Tongue (tissue), 1 donor: ENCODE measurements at regions not wholly inside any gene's neighbourhood (a gene's known extent, or its start where the extent isn't known, plus 50 kb on each side); places are given as distances from the start of the nearest gene placed in this dataset.
A peak's percentile ranks its signal among the peaks of the same experiment; 100 is the strongest.

ENCODE experiments used
- DNase-seq: peaks from one replicate; pipeline ENCODE4 v3.0.0-alpha.2; 2015

DNA sequence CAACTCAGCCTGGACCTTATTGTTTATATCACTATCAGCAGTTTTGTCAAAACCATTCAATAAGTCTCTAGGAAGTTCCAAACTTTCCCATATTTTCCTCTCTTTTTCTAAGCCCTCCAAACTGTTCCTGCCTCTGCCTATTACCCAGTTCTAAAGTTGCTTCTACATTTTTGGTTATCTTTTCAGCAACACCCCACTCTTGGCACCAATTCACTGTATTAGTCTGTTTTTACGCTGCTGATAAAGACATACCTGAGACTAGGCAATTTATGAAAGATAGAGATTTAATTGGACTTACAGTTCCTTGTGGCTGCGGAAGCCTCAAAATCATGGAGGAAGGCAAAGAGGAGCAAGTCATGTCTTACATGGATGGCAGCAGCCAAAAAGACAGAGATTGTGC is 744.4 kb upstream of the ADAMTS16 start:
- DNase-seq, result no peak

- no peak for DNase-seq
These were observed 734.4 kb upstream of the ADAMTS16 start for GRCh38 chr5:4405614-4406219.

GRCh38 chr5:4410151-4410550 is 730.0 kb upstream of the ADAMTS16 start:
- DNase-seq, result no peak

DNA sequence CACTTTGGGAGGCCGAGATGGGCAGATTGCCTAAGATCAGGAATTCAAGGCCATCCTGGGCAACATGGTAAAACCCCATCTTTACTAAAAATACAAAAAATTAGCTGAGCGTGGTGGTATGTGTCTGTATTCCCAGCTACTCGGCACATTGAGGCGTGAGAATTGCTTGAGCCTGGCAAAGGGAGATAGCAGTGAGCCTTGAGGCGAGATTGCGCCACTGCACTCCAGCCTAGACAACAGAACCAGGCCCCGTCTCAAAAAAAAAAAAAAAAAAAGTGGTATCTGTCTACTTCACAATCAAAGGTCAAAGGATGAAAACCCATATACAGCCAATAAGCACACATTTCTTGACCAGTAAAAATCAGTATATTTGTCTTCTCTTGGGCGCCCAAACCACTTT is 728.5 kb upstream of the ADAMTS16 start:
- DNase-seq, result no peak

DNA sequence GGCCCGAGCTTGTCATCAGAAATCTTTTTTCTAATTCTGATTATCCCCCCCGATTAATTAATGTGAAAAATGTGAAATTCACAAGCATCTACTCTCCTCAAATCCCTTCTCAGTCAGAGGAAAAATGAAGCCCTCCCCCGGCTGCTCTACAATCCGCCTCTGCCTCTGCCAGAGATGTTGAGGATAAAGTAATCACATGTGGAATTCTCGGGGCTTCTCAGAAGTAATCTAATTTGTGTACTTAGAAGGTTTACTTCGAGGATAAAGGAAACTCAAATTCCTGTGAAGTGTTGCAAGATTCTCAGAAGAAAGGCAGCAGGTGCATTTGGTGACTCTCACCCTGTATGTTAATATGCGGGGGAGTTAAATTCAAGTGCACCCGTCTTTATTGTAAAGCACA is 726.1 kb upstream of the ADAMTS16 start:
- peak; percentile 2 for DNase-seq

DNA sequence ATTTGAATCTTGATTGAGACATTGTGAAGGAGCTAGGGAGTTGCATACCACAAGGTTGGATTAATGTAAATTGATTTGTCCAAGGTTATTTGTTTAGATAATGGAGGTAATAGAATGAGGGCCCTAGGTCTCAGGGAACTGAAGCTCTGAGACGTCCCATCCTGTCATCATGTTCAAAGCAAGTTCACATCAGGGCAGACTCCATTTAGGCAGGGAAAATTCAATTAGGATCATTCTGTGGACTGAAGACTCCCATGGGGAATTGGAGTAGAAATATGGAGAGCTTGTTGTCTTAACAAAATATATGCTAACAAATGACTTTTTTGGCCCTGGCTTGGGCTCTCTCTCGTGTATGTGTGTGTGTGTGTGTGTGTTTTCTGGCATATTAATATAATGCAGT is 722.0 kb upstream of the ADAMTS16 start:
- no peak for DNase-seq

DNA sequence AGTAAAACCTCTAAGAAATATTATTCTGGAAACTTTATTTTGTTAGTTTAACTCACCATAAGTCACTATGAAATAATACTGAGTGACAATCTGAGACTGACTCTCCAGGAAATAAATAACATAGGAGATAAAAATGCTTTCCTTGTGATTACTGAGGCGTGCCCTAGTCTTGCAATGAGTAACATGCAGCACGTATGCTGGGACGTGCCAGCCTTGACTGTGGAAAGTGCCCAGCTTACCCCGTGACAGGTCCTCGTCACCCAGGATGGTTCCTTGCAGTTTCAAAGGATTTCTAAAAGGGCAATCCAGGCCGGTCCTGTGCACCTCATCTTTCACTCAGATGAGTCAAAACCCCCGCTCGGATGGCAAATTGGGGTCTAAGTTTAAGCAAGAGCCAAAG is 720.8 kb upstream of the ADAMTS16 start:
- no peak for DNase-seq

GRCh38 chr5:4420177-4420576 is 720.0 kb upstream of the ADAMTS16 start:
- DNase-seq, result no peak

DNA sequence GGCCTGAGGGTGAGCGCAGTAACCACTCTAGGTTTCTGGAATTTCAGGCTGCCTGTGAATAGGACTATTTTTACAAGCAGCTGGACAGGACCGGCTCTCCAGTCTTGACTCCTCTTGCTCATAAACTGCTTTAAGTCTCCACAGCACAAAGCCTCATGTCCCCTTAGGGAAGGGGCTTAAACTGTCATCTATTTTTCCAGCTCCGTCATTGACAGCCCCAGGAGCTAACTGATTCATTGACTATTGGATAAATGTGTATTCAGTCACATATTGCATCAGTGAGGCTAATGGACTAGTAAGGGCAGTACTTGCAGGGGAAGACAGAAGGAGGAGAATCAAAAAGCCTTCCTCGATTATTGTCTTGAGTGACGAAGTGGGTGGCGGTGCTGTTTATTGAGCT is 719.4 kb upstream of the ADAMTS16 start:
- no peak for DNase-seq

DNA sequence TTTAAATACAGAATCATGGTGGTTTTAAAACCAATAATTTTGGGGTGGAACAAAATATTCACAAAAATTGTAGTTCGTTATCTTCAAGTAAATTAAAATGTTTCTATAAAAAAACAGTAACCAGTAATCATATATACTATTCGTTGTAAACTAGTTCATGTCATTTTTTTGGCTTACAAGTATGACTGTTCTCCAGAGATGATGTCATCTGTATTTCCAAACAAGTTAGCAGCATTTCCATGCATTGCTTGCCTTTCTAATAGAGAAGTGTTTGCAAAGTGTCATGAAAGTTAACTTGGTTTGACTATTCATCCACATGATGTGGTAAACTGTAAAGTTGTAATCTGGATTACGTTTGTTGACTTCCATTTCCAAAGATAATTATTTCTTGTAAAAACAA is 717.9 kb upstream of the ADAMTS16 start:
- no peak for DNase-seq

DNA sequence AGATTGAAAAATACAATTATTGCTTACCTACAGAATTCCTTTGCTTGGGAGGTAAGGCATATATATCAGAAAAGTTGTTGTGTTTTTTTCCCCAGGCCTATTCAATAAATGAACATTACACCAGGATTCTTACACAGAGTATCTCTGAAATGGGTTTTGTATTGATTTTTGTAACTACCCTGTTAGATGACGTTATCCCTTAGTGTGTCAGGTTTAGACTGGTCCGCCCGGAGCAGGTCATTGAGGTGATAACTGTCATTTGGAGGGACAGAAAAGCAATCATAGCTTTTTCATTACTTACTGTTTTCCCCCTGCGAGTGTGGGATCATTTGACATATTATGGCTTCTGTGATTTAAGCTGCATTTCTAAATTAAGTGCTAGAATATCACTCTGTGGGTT is 715.2 kb upstream of the ADAMTS16 start:
- DNase-seq, result no peak

DNA sequence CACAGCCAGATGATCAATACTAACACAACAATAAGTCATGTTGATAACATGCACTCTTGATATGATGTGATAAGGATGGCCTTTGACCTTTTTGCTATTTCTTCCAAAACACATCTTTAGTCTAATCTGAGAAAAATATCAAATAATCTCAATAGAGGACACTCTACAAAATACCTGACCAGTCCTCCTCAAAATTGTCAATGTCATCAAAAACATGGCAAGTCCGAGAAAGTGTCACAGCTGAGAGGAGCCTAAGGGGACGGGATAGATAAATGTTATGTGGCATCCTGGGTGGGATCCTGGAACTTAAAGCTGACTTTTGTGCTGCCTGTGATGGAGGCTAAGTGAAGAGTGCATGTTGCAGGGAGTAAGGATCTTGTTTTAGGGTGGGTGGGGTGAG is 699.6 kb upstream of the ADAMTS16 start:
- DNase-seq, result no peak

GRCh38 chr5:4442221-4442620 is 697.9 kb upstream of the ADAMTS16 start:
- DNase-seq, result no peak

DNA sequence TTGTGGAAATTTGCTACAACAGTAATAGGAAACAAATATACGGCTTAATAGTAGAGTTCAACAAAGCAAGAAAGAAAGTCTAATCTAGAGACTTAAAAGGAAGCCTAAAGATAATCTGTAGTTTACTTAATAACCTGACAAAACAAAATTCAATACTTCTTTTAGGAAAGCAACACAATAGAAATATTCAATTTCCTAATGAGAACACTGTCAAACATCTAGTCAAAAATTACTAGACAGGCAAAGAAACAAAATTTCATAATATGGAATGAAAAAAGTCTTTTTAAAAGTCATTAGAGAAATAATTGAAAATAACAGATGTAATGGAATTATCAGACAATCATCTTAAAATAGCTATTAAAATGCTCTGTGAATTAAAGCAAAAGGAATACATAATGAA is 692.5 kb upstream of the ADAMTS16 start:
- no peak for DNase-seq

- DNase-seq, result no peak
These were observed 686.5 kb upstream of the ADAMTS16 start for GRCh38 chr5:4453655-4454054.

- DNase-seq, result no peak
These were observed 660.7 kb upstream of the ADAMTS16 start for GRCh38 chr5:4479426-4479825.

DNA sequence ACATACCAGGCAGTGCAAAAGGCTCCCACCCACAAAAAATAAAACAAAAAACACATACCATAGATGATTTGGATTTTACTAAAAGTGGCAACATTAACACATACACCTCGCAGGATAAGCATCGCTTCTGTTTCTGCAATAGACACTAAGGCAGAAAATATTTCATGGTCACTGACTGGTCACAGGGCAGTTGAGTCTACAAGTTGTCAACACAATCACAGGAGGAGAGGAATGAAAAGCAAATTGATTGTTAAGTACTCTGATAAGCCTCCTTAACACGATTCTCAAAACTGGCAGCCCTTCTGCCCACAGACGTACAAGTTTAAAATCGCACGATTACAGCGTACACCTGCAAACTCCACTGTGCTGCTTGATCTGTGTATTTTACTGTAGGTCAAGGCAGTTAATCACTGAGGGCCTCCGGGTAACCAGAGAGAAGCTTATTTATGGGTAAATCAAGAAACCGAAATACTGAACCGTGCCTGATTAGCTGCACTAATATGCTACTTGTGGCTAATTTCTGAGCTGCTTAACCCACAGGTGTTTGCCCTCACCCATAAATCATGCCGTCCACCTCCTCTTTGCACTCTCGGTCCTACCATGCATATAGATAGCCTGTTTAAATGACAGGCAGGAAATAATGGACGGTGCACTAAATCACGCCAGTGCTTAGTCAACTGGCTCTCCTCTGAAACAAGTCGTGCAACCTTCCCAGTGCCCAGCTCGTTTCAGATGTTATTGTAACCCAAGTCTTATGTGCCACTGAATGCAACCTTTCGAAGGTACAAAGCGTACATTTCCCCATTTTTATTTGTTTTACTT is 659.4 kb upstream of the ADAMTS16 start:
- no peak for DNase-seq

DNA sequence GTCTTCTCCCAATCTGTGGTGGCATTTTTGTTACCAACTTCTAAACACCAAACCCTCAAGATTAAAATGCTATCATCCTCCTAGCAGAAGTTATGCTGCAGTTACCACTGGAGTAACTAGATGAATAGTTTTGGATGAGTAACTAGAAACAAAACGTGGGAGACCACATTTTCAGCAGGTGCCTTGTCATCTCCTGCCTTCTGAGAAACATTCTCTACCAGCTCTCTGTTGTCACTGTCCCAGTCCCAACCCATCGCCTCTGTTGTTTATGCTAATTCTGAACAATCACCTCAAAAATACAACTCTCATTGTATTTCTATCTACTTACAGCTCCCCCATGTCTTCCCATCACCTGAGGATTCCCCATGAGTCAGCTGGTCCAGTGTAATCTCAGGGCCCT is 652.5 kb upstream of the ADAMTS16 start:
- no peak for DNase-seq

DNA sequence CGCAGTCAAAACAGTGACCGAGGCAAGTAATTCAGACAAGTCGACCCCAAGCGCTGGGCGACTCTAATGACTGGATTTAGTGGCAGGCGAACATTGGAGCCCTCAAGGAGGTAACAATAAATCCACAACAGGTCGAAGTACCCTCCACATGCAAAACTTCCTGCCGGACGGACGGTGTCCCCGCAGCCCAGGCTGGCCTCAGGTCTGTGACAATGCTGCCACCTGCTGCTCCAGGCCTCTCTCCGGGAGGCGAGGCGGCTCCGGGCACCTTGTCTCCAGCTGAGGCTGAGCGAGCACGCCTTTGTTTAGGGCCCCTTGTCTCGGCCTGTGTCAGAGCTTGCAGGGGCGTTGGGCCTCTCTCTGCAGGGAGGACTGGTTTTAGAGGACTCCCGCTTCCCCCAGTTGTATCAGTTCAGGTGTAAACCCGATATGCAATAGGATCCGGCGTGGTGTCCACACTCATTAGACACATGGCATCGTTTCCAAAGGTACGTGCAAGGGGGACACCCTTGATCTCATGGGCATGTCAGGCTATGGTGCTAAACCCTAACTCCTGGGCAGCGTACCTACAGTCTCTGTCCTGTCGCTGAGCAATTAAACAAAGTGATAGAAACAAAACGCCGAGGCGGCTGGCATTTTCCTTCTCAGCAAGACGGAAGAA is 628.0 kb upstream of the ADAMTS16 start:
- DNase-seq, result peak; percentile 68

DNA sequence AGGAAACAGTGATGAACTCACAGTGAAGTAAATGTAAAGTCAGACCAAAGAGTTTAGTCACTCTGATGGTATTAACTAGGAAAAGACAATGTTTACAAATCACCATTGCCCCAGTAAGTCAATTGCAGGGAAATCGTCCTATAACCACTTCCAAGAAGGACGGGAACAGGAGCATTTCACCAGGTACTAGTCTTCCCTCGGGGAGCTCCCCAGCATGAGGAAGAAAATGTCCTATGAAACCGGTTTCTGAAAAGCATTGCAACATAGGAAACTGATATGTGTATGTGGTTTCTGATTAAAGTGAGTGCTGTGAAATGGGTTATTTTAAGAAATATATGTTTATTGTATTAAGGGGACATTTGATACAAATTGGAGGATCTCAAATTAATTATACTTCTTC is 626.7 kb upstream of the ADAMTS16 start:
- no peak for DNase-seq

GRCh38 chr5:4514067-4514648 is 626.0 kb upstream of the ADAMTS16 start:
- DNase-seq, result no peak

DNA sequence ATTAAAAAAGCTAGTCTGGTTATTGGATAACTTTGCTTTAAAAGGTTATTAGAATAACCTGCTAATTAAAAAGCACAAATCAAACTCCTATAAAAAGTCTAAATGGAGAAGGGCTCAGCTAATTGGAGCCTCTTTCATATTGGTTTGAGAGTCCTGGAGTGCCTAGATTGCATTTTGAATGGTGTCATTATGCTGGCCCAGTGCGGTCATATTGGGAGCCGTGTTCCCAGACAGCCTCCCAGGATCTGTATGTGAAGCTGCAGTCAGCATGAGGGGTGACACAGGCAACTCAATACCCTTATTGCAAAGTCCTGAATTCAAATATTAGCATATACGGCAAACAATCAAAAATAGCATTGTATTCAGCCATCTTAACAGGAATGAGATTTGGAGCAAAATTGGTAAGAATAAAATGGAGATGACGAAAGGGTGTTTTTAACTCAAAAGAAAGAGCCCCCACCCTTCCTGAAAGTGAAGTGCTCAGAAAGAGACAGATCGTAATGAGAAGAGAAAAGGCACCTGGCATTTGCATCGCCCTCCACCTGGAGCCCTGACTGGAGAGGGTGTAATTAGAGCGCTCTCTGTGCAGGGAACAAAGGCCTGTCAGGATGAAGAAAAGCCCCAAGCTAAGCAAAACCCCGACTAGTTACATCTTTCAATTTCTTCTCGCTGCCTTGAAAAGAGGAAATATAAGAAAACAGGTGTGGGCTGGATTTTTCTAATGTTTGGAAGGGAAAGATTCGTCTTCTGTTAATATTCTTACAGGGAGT is 621.0 kb upstream of the ADAMTS16 start:
- DNase-seq, result no peak

- DNase-seq, result no peak
These were observed 619.6 kb upstream of the ADAMTS16 start for GRCh38 chr5:4520559-4520958.
